Activated naive CD8-positive, alpha-beta T cell treated with anti-CD3 and anti-CD28 coated beads, Interleukin-2, amount 10 ng/mL, durations not matched to agents 7 days and 5 days (primary cell): ENCODE measurements at regions not wholly inside any gene's neighbourhood (a gene's known extent, or its start where the extent isn't known, plus 50 kb on each side); places are given as distances from the start of the nearest gene placed in this dataset.

Experiments used
- ATAC-seq: fragments of 150-1000 bp; cut with Tn5 transposase; one replicate; pipeline ENCODE4 v1.10.0; 2021; ENCODE audit warnings: low read depth, moderate library complexity
- POLR2A ChIA-PET: fragments of 350-600 bp; sonication (Branson Sonifier 250); formaldehyde crosslinking; loops from one replicate; lab custom pipeline; 2021; ENCODE audit warnings: antibody characterized with exemption; lab: Charles Lee
- DNase-seq: peaks from one replicate; pipeline ENCODE4 v3.0.0; 2021
- H3K27ac Mint-ChIP-seq: one replicate; pipeline ENCODE4 v1.8.0; 2022; ENCODE audit warnings: mild to moderate bottlenecking, mixed read lengths
- H3K27me3 Mint-ChIP-seq: one replicate; pipeline ENCODE4 v1.8.0; 2022; ENCODE audit warnings: mild to moderate bottlenecking, moderate library complexity, mixed read lengths
- H3K36me3 Mint-ChIP-seq: one replicate; pipeline ENCODE4 v1.8.0; 2021; ENCODE audit warnings: mild to moderate bottlenecking, mixed read lengths
- H3K4me1 Mint-ChIP-seq: one replicate; pipeline ENCODE4 v1.8.0; 2021; ENCODE audit warnings: mixed read lengths
- H3K4me3 Mint-ChIP-seq: one replicate; pipeline ENCODE4 v1.8.0; 2022; ENCODE audit warnings: mild to moderate bottlenecking, moderate library complexity, mixed read lengths
- H3K9me3 Mint-ChIP-seq: one replicate; pipeline ENCODE4 v1.8.0; 2021; ENCODE audit warnings: mixed read lengths

DNA sequence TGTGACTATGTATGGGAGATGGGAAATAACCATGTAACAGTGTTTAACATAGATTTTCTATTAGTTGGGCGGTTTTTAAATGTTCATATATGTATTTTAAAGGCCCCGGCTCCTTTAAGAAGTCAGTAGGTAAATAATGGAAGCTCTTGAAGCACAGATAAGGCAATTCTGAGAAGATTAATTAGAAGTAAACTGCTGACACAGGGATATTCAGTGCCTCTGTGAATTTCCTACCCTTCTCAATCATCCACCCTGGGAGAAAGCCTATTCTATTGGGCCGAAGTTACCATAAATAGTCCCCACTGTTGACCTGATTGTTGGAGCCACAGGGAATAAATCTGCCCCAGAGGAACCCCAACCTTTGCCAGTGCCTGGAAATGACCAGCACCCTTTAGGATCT, 56.8 kb upstream of the SIX3 start:
- DNase-seq, result no peak
- Mint-ChIP-seq H3K36me3 (no peaks in the 10 kb centered on the region), H3K4me1 (no peaks in the 10 kb centered on the region), H3K9me3 (no peaks in the 10 kb centered on the region), H3K27ac (no peak overlapping the region), H3K4me3 (no peak overlapping the region), H3K27me3 (peaks cover 19% of the 10 kb centered on the region)
- ATAC-seq, result no peak
- POLR2A ChIA-PET, result no interaction called here

DNA sequence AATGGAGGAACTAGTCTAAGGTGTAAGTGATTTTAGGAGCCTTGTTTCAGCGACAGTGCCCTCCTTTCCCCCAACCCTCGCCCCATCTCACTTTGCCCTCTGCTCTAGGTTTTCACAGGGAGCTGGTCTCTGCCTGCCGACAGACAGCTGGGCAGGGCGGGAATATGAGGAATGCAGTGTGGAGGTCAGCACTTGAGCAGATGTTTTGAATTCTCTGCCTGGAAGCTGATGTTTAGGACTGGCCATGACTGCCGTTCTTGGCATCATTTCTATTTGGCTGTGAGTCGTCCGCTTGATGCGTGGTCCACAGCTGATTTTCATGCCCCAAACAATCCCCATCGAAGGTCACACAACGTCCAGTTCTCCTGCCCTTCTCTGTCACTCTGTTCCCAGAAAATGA, 55.1 kb upstream of the SIX3 start:
- peaks cover 18% of the 10 kb centered on the region for H3K27me3 Mint-ChIP-seq
- no peaks in the 10 kb centered on the region for H3K36me3 Mint-ChIP-seq
- peaks cover 4% of the 10 kb centered on the region for H3K9me3 Mint-ChIP-seq
- no peak for DNase-seq
- no peak overlapping the region for H3K4me3 Mint-ChIP-seq
- H3K27ac Mint-ChIP-seq, result no peak overlapping the region
- POLR2A ChIA-PET, result no interaction called here
- no peak for ATAC-seq
- no peaks in the 10 kb centered on the region for H3K4me1 Mint-ChIP-seq

DNA sequence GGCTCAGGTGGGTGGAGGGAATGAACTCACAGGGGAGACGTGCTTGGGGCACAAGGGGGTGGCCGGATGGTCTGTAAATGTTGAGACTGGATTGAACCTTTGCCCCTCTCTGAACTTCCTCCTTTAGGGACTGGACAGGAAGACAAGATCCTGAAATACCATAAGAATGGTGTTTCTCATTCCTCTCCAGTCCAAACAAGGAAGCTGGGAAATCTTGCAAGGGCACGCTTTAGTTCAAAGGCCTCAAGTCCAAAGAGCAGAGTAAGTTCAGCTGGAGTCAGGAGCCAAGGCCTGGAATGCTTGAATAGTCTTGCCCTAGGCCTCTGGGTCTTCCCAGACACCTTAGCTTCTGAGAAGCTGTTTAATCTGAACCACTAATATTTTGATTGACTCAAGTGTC, 52.4 kb upstream of the SIX3 start:
- POLR2A ChIA-PET, result no interaction called here
- Mint-ChIP-seq H3K27me3 (peaks cover 16% of the 10 kb centered on the region), H3K36me3 (no peaks in the 10 kb centered on the region), H3K4me1 (no peaks in the 10 kb centered on the region), H3K9me3 (peaks cover 10% of the 10 kb centered on the region), H3K27ac (no peak overlapping the region), H3K4me3 (no peak overlapping the region)
- ATAC-seq (no peak), DNase-seq (no peak)
